ENCODE measurements at regions not wholly inside any gene's neighbourhood (a gene's known extent, or its start where the extent isn't known, plus 50 kb on each side); places are given as distances from the start of the nearest gene placed in this dataset.

DNA sequence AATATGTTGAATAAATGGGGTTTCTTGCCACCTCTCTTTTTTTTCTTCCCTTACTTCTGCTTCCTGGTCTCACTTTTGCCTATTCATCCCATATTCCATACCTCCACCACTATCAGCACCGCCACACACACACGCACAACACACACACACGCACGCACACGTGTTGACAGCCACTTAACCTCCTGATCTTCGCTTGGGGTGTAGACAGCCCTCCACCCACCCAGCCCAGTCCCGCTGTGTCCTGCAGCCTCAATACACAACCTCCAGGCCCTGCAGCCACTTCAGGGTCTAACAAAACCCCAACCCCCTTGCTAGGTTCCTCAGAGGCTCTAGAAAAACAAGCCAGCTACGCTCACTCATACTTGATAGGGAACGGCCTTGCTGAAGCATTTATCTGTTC is 72.3 kb downstream of the LINC00237 start:
- Histone ChIP-seq H3K27ac (no peak overlapping the region), H3K4me3 (no peak overlapping the region), H3K4me1 (no peaks in the 10 kb centered on the region), H3K9me3 (no peaks in the 10 kb centered on the region), H3K36me3 (no peaks in the 10 kb centered on the region), H3K27me3 (no peaks in the 10 kb centered on the region)
- intact Hi-C loops (cut with DNase I): no loop called here
- TF ChIP-seq, protein P1, sequence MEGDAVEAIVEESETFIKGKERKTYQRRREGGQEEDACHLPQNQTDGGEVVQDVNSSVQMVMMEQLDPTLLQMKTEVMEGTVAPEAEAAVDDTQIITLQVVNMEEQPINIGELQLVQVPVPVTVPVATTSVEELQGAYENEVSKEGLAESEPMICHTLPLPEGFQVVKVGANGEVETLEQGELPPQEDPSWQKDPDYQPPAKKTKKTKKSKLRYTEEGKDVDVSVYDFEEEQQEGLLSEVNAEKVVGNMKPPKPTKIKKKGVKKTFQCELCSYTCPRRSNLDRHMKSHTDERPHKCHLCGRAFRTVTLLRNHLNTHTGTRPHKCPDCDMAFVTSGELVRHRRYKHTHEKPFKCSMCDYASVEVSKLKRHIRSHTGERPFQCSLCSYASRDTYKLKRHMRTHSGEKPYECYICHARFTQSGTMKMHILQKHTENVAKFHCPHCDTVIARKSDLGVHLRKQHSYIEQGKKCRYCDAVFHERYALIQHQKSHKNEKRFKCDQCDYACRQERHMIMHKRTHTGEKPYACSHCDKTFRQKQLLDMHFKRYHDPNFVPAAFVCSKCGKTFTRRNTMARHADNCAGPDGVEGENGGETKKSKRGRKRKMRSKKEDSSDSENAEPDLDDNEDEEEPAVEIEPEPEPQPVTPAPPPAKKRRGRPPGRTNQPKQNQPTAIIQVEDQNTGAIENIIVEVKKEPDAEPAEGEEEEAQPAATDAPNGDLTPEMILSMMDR (IDR thresholded peaks at IDR 0.05): no peak
- DNase-seq (ENCODE audit: low spot score in 2 of 2): no peak

- intact Hi-C loops (cut with DNase I): no loop called here
- Histone ChIP-seq H3K9me3 (no peaks in the 10 kb centered on the region), H3K27ac (no peak overlapping the region)
Measured at GRCh38 chr20:21031666-21032065, 74.5 kb downstream of the LINC00237 start.

DNA sequence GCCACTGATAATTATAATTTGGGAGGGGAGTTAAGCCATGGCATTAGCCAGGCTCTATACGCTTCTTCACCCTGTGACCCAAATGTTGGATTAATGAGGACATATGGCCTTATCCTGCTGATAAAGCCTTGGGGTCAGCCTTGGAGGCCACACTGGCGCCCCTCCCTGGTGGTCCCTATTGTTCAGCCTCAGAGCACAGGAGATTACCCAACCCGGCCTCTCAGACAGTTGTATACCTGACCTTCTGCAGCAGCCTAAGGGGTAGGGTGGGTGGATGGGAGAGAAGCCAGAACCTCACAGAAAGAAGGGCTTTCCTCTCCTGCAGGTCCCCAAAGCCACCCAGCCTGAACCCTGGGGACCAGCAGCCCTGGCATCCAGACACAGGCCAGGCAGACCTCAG is 76.8 kb downstream of the LINC00237 start:
- intact Hi-C loops (cut with DNase I): no loop called here
- TF ChIP-seq, protein P1 (IDR thresholded peaks at IDR 0.05): no peak
- Histone ChIP-seq H3K27me3 (no peaks in the 10 kb centered on the region), H3K4me3 (no peak overlapping the region), H3K27ac (no peak overlapping the region), H3K36me3 (no peaks in the 10 kb centered on the region), H3K9me3 (no peaks in the 10 kb centered on the region), H3K4me1 (no peaks in the 10 kb centered on the region)
- no peak for DNase-seq (ENCODE audit: low spot score in 2 of 2)

More at GRCh38 chr20:21031666-21032065, 74.5 kb downstream of the LINC00237 start:
- no peaks in the 10 kb centered on the region for H3K27me3 ChIP-seq
- no peak for DNase-seq (ENCODE audit: low spot score in 2 of 2)
- no peaks in the 10 kb centered on the region for H3K4me1 ChIP-seq
- TF ChIP-seq, protein P1 (IDR thresholded peaks at IDR 0.05): no peak
- H3K4me3 ChIP-seq: no peak overlapping the region
- no peaks in the 10 kb centered on the region for H3K36me3 ChIP-seq

GRCh38 chr20:21028921-21029320 is 77.2 kb downstream of the LINC00237 start:
- Histone ChIP-seq H3K4me1 (no peaks in the 10 kb centered on the region), H3K27ac (no peak overlapping the region), H3K9me3 (no peaks in the 10 kb centered on the region), H3K36me3 (no peaks in the 10 kb centered on the region), H3K27me3 (no peaks in the 10 kb centered on the region), H3K4me3 (no peak overlapping the region)
- intact Hi-C loops (cut with DNase I): no loop called here
- no peak for DNase-seq (ENCODE audit: low spot score in 2 of 2)
- TF ChIP-seq, protein P1 (IDR thresholded peaks at IDR 0.05): no peak

DNA sequence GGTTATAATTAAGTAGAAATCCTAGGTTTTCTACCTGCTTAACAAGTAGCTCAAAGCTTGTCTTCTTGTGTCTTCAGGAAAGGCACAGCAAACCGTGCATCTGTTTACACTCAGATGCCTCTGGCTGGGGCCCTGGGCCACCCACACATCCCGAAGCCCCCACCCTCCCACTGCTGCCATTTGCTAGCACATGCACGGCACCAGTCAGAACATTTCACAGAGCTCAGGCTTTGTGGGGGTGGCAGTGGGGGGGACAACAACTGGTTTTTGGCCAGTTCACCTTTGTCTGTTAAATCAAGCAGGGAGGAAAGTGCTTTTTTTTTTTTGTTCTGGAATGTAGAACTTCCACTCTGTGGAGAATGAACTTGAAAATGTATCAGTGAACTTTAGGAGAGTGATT is 77.7 kb downstream of the LINC00237 start:
- intact Hi-C loops (cut with DNase I): no loop called here
- TF ChIP-seq, protein P1 (IDR thresholded peaks at IDR 0.05): no peak
- no peak overlapping the region for H3K4me3 ChIP-seq

DNA sequence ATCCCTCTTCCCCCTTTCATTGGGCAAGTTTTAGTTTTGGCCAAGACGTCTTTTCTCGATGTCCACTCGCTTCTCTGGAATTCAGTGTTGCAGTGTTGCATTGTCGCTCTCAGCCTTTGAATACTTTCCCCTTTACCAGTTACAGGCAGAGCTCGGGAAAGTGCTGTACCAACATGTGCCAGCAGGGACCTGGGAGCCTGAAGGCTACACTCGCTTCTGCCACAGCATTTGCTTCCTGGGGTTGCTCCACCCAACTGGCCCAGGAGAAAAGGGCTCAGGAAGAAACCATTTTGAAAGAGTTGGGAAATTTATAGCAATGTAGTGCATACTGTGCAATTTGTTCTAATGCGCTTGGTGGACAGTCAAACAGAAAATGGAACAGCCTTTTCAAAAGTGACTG is 78.6 kb downstream of the LINC00237 start:
- Histone ChIP-seq H3K4me3 (no peak overlapping the region), H3K4me1 (no peaks in the 10 kb centered on the region), H3K27me3 (no peaks in the 10 kb centered on the region), H3K9me3 (no peaks in the 10 kb centered on the region), H3K36me3 (no peaks in the 10 kb centered on the region), H3K27ac (no peak overlapping the region)
- TF ChIP-seq, protein P1 (IDR thresholded peaks at IDR 0.05): no peak
- no peak for DNase-seq (ENCODE audit: low spot score in 2 of 2)
- intact Hi-C loops (cut with DNase I): no loop called here

More for the DNA sequence above, 77.7 kb downstream of the LINC00237 start:
- no peaks in the 10 kb centered on the region for H3K27me3 ChIP-seq
- no peaks in the 10 kb centered on the region for H3K4me1 ChIP-seq
- H3K27ac ChIP-seq: no peak overlapping the region
- no peaks in the 10 kb centered on the region for H3K36me3 ChIP-seq
- no peaks in the 10 kb centered on the region for H3K9me3 ChIP-seq
- DNase-seq (ENCODE audit: low spot score in 2 of 2): no peak
